Natural killer cell (primary cell): ENCODE measurements at regions not wholly inside any gene's neighbourhood (a gene's known extent, or its start where the extent isn't known, plus 50 kb on each side); places are given as distances from the start of the nearest gene placed in this dataset.

Experiments
- ATAC-seq, 3 donors: fragments of 150-1000 bp in 2 of 3; fragments of 200-7000 bp in 1 of 3; cut with Tn5 transposase; 1 replicate in 1 of 3; 2 replicates in 2 of 3; pipeline ENCODE4 v1.10.0; 2021; ENCODE audit warnings: mild to moderate bottlenecking in 2 of 3, moderate library complexity in 2 of 3
- DNase-seq, 2 donors: peaks; one replicate each; pipeline versions ENCODE4 v3.0.0 to v3.0.0-alpha.2; 2013 to 2021; ENCODE audit warnings: mixed read lengths in 1 of 2
- H3K27ac ChIP-seq: one replicate; pipeline ENCODE4 v1.5.1; 2013; ENCODE audit warnings: mild to moderate bottlenecking, low read length
- H3K27me3 ChIP-seq: one replicate; pipeline ENCODE4 v1.6.1; 2013; ENCODE audit warnings: low read length; ENCODE audit not compliant: control insufficient read depth, insufficient read depth
- H3K36me3 ChIP-seq: one replicate; pipeline ENCODE4 v1.6.1; 2013; ENCODE audit warnings: low read length; ENCODE audit not compliant: control insufficient read depth, insufficient read depth
- H3K4me1 ChIP-seq: one replicate; pipeline ENCODE4 v1.6.1; 2013; ENCODE audit warnings: low read length; ENCODE audit not compliant: control insufficient read depth, insufficient read depth
- H3K4me3 ChIP-seq: one replicate; pipeline ENCODE4 v1.5.1; 2013; ENCODE audit warnings: low read length
- H3K9me3 ChIP-seq: one replicate; pipeline ENCODE4 v1.6.1; 2013; ENCODE audit warnings: low read length; ENCODE audit not compliant: control insufficient read depth, insufficient read depth
- H3K27ac Mint-ChIP-seq, 2 donors: one replicate each; pipeline ENCODE4 v1.8.0; 2022; ENCODE audit warnings: mild to moderate bottlenecking in 2 of 2, mixed read lengths in 2 of 2, moderate library complexity in 1 of 2
- H3K27me3 Mint-ChIP-seq, 2 donors: one replicate each; pipeline ENCODE4 v1.8.0; 2022; ENCODE audit warnings: low read depth in 2 of 2, mixed read lengths in 2 of 2
- H3K36me3 Mint-ChIP-seq: one replicate; pipeline ENCODE4 v1.8.0; 2022; ENCODE audit warnings: mixed read lengths
- H3K4me1 Mint-ChIP-seq, 2 donors: one replicate each; pipeline ENCODE4 v1.8.0; 2022; ENCODE audit warnings: mixed read lengths in 2 of 2
- H3K4me3 Mint-ChIP-seq: one replicate; pipeline ENCODE4 v1.8.0; 2022; ENCODE audit warnings: mild to moderate bottlenecking, moderate library complexity, mixed read lengths
- H3K9me3 Mint-ChIP-seq, 2 donors: one replicate each; pipeline ENCODE4 v1.8.0; 2022; ENCODE audit warnings: mixed read lengths in 2 of 2
- CTCF ChIP-seq: fragments of 200-600 bp; IDR thresholded peaks from one replicate; pipeline ENCODE4 v1.8.0; 2022; ENCODE audit warnings: antibody characterized with exemption
- WGBS: methylation state at CpG from one replicate; pipeline ENCODE4 v1.1.7; 2013; ENCODE audit warnings: missing lambda C conversion rate; ENCODE audit not compliant: insufficient coverage; 5-methylcytosine and 5-hydroxymethylcytosine counted together
- intact Hi-C: fragments of 100-400 bp; cut with micrococcal nuclease; formaldehyde crosslinking; loops from one replicate; pipeline ENCODE4 v1.14.2; 2022

GRCh38 chr5:2549354-2549753 lies 202.1 kb downstream of the IRX2 start:
- intact Hi-C loops = no loop called here
- Histone ChIP-seq H3K27ac (no peak overlapping the region), H3K4me3 (no peak overlapping the region), H3K36me3 (no peaks in the 10 kb centered on the region), H3K27me3 (no peaks in the 10 kb centered on the region), H3K9me3 (no peaks in the 10 kb centered on the region), H3K4me1 (no peaks in the 10 kb centered on the region)
- TF ChIP-seq CTCF = no peak
- DNase-seq (no peak), ATAC-seq (no peak)
- Mint-ChIP-seq H3K36me3 (peaks cover 1% of the 10 kb centered on the region), H3K4me3 (no peak overlapping the region), H3K9me3 (peaks cover 5 to 12% of the 10 kb centered on the region in 2 donors), H3K4me1 (no peaks in the 10 kb centered on the region), H3K27me3 (no peaks in the 10 kb centered on the region), H3K27ac (no peak overlapping the region)
- WGBS = 92% methylated on average over 10 of the region's 10 CpGs

- no peak overlapping the region for H3K27ac Mint-ChIP-seq
- H3K36me3 ChIP-seq = no peaks in the 10 kb centered on the region
- no peak for TF ChIP-seq CTCF
- no peaks in the 10 kb centered on the region for H3K4me1 ChIP-seq
- WGBS = 91% methylated on average over 14 of the region's 14 CpGs
- H3K9me3 ChIP-seq = no peaks in the 10 kb centered on the region
- no peaks in the 10 kb centered on the region for H3K36me3 Mint-ChIP-seq
- H3K9me3 Mint-ChIP-seq = peaks cover 0 to 4% of the 10 kb centered on the region in 2 donors
- no peak overlapping the region for H3K4me3 Mint-ChIP-seq
- H3K4me1 Mint-ChIP-seq = no peaks in the 10 kb centered on the region
- H3K27me3 ChIP-seq = no peaks in the 10 kb centered on the region
- H3K4me3 ChIP-seq = no peak overlapping the region
- H3K27ac ChIP-seq = no peak overlapping the region
- no peaks in the 10 kb centered on the region for H3K27me3 Mint-ChIP-seq
- intact Hi-C loops = no loop called here
- no peak for DNase-seq
- no peak for ATAC-seq
These were observed 204.5 kb downstream of the IRX2 start for GRCh38 chr5:2546938-2547337.

GRCh38 chr5:2544003-2544402 lies 207.5 kb downstream of the IRX2 start:
- intact Hi-C loops = no loop called here
- no peak overlapping the region for H3K27ac ChIP-seq
- no peaks in the 10 kb centered on the region for H3K9me3 ChIP-seq
- Mint-ChIP-seq H3K9me3 (peaks cover 9 to 21% of the 10 kb centered on the region in 2 donors), H3K36me3 (no peaks in the 10 kb centered on the region), H3K4me1 (no peaks in the 10 kb centered on the region), H3K27me3 (no peaks in the 10 kb centered on the region), H3K27ac (no peak overlapping the region), H3K4me3 (no peak overlapping the region)
- no peak for TF ChIP-seq CTCF
- no peaks in the 10 kb centered on the region for H3K36me3 ChIP-seq
- 80% methylated on average over 4 of the region's 5 CpGs for WGBS
- H3K4me3 ChIP-seq = no peak overlapping the region
- no peak for DNase-seq
- no peaks in the 10 kb centered on the region for H3K27me3 ChIP-seq
- H3K4me1 ChIP-seq = no peaks in the 10 kb centered on the region
- no peak for ATAC-seq

- no peak for DNase-seq
- 92% methylated on average over 8 of the region's 8 CpGs for WGBS
- TF ChIP-seq CTCF = no peak
These were observed 208.7 kb downstream of the IRX2 start for GRCh38 chr5:2542821-2543220.

More at GRCh38 chr5:2542821-2543220, 208.7 kb downstream of the IRX2 start:
- H3K27me3 Mint-ChIP-seq = no peaks in the 10 kb centered on the region
- Histone ChIP-seq H3K4me1 (no peaks in the 10 kb centered on the region), H3K4me3 (no peak overlapping the region), H3K27ac (no peak overlapping the region), H3K9me3 (no peaks in the 10 kb centered on the region), H3K27me3 (no peaks in the 10 kb centered on the region), H3K36me3 (no peaks in the 10 kb centered on the region)
- no peaks in the 10 kb centered on the region for H3K4me1 Mint-ChIP-seq
- intact Hi-C loops = no loop called here
- H3K27ac Mint-ChIP-seq = no peak overlapping the region
- H3K9me3 Mint-ChIP-seq = peaks cover 9 to 19% of the 10 kb centered on the region in 2 donors
- no peak overlapping the region for H3K4me3 Mint-ChIP-seq
- no peaks in the 10 kb centered on the region for H3K36me3 Mint-ChIP-seq
- ATAC-seq = no peak
